ENCODE measurements at regions not wholly inside any gene's neighbourhood (a gene's known extent, or its start where the extent isn't known, plus 50 kb on each side); places are given as distances from the start of the nearest gene placed in this dataset.

DNA sequence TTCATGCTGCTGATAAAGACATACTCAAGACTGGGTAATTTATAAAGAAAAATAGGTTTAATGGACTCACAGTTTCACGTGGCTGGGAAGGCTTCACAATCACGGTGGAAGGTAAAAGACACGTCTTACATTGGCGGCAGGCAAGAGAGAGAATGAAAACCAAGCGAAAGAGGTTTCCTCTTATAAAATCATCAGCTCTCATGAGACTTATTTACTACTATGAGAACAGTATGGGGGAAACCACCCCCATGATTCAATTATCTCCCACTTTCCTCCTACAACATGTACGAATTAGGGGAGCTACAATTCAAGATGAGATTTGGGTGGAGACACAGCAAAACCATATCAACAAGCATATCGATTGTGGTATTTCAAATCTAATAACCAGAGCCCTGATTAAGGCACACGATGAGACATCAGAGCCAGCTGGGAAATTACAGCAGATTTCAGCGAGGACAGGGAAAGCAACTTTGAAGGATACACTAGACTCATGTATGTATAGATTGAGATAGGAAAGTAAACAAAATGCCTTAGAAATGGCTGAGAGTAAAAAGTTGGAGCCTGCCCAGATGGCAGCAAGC is 129.8 kb upstream of the GJE1 start:
- DNase-seq (ENCODE audit: low read depth) = no peak
- no peak overlapping the region for H3K4me3 ChIP-seq (ENCODE audit: low read depth, low read length)
- TF ChIP-seq MYC (IDR thresholded peaks at IDR 0.05; ENCODE audit: low read depth, low read length) = no peak

- H3K4me3 ChIP-seq (ENCODE audit: low read depth, low read length) = no peak overlapping the region
- no peak for TF ChIP-seq POLR2A (IDR thresholded peaks at IDR 0.05; ENCODE audit: extremely low read depth, insufficient read length)
- TF ChIP-seq, protein P1, sequence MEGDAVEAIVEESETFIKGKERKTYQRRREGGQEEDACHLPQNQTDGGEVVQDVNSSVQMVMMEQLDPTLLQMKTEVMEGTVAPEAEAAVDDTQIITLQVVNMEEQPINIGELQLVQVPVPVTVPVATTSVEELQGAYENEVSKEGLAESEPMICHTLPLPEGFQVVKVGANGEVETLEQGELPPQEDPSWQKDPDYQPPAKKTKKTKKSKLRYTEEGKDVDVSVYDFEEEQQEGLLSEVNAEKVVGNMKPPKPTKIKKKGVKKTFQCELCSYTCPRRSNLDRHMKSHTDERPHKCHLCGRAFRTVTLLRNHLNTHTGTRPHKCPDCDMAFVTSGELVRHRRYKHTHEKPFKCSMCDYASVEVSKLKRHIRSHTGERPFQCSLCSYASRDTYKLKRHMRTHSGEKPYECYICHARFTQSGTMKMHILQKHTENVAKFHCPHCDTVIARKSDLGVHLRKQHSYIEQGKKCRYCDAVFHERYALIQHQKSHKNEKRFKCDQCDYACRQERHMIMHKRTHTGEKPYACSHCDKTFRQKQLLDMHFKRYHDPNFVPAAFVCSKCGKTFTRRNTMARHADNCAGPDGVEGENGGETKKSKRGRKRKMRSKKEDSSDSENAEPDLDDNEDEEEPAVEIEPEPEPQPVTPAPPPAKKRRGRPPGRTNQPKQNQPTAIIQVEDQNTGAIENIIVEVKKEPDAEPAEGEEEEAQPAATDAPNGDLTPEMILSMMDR (IDR thresholded peaks at IDR 0.05; ENCODE audit: low read depth, low read length) = no peak
- TF ChIP-seq, protein P2, sequence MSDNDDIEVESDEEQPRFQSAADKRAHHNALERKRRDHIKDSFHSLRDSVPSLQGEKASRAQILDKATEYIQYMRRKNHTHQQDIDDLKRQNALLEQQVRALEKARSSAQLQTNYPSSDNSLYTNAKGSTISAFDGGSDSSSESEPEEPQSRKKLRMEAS (IDR thresholded peaks at IDR 0.05; ENCODE audit: low read depth, low read length) = no peak
- TF ChIP-seq MYC (IDR thresholded peaks at IDR 0.05; ENCODE audit: low read depth, low read length) = no peak
- no peak for DNase-seq (ENCODE audit: low read depth)
Measured at GRCh38 chr6:141996823-141997222, 135.9 kb upstream of the GJE1 start.

- no peak for TF ChIP-seq MYC (IDR thresholded peaks at IDR 0.05; ENCODE audit: low read depth, low read length)
- TF ChIP-seq, protein P1 (IDR thresholded peaks at IDR 0.05; ENCODE audit: low read depth, low read length) = no peak
- TF ChIP-seq POLR2A (IDR thresholded peaks at IDR 0.05; ENCODE audit: extremely low read depth, insufficient read length) = no peak
- TF ChIP-seq, protein P2 (IDR thresholded peaks at IDR 0.05; ENCODE audit: low read depth, low read length) = no peak
- DNase-seq (ENCODE audit: low read depth) = no peak
- H3K4me3 ChIP-seq (ENCODE audit: low read depth, low read length) = no peak overlapping the region
Measured at GRCh38 chr6:141992109-141992508, 140.6 kb upstream of the GJE1 start.

GRCh38 chr6:141990840-141991239 is 141.9 kb upstream of the GJE1 start:
- no peak overlapping the region for H3K4me3 ChIP-seq (ENCODE audit: low read depth, low read length)
- TF ChIP-seq, protein P1 (IDR thresholded peaks at IDR 0.05; ENCODE audit: low read depth, low read length) = no peak
- TF ChIP-seq POLR2A (IDR thresholded peaks at IDR 0.05; ENCODE audit: extremely low read depth, insufficient read length) (no peak), MYC (IDR thresholded peaks at IDR 0.05; ENCODE audit: low read depth, low read length) (no peak)
- TF ChIP-seq, protein P2 (IDR thresholded peaks at IDR 0.05; ENCODE audit: low read depth, low read length) = no peak
- no peak for DNase-seq (ENCODE audit: low read depth)

GRCh38 chr6:141989706-141989959 is 143.1 kb upstream of the GJE1 start:
- TF ChIP-seq, protein P2 (IDR thresholded peaks at IDR 0.05; ENCODE audit: low read depth, low read length) = no peak
- no peak for DNase-seq (ENCODE audit: low read depth)
- no peak overlapping the region for H3K4me3 ChIP-seq (ENCODE audit: low read depth, low read length)

DNA sequence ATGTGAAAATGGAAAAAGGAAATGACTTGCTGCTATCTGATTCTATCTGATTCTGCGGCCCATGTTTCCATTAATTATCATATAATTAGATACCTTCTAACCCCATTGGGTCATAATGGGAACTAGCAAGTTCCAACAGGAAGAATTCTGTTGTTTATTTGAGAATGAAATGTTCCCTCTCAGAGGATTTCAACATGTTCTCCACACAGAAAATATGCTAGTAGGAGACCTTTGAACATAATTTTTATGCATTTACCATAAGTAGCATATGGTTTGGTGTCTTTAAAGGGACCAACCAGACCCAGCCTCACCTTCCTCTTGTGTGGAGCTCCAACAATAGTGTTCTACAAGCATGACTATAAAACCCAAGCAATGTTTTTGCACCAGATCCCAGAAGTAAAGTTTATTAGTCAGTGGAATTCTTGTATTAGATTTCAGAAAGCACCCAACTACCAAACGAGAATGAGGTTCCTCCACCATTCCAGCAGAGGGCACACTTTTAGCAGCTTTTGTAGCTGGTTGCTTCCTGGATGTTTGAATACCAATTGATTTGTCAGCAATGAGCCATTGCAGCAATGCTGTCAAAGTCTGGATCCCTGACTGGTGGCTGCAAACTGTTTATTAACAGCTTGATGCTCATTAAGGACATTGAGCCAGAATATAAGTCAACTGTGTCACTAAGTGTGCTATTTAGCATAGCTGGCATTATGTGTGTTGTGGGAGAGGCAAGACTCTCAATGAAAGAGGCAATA is 143.6 kb upstream of the GJE1 start:
- no peak overlapping the region for H3K4me3 ChIP-seq (ENCODE audit: low read depth, low read length)
- peak; percentile 62 for DNase-seq (ENCODE audit: low read depth)
- no peak for TF ChIP-seq MYC (IDR thresholded peaks at IDR 0.05; ENCODE audit: low read depth, low read length)
- TF ChIP-seq, protein P1 (IDR thresholded peaks at IDR 0.05; ENCODE audit: low read depth, low read length) = peak; percentile 74

- H3K4me3 ChIP-seq (ENCODE audit: low read depth, low read length) = no peak overlapping the region
- DNase-seq (ENCODE audit: low read depth) = no peak
- TF ChIP-seq, protein P2 (IDR thresholded peaks at IDR 0.05; ENCODE audit: low read depth, low read length) = no peak
Measured at GRCh38 chr6:141988327-141988726, 144.4 kb upstream of the GJE1 start.
